ENCODE measurements at regions not wholly inside any gene's neighbourhood (a gene's known extent, or its start where the extent isn't known, plus 50 kb on each side); places are given as distances from the start of the nearest gene placed in this dataset.

GRCh38 chr6:81073318-81073717 is 679.2 kb downstream of the TENT5A start:
- TF ChIP-seq POLR2AphosphoS5 (IDR thresholded peaks at IDR 0.05; ENCODE audit: low read depth) (no peak), CTCF (IDR thresholded peaks at IDR 0.05; ENCODE audit: insufficient read depth, low read length) (no peak), SPI1 (IDR thresholded peaks at IDR 0.05; ENCODE audit: borderline replicate concordance, low read depth) (no peak)
- Histone ChIP-seq H3K27me3 (ENCODE audit: insufficient read depth, poor library complexity, severe bottlenecking) (no peaks in the 10 kb centered on the region), H3K4me3 (replicated peaks; ENCODE audit: insufficient read depth, low read length) (no peak overlapping the region), H3K27ac (replicated peaks) (no peak overlapping the region)
- DNase-seq (ENCODE audit: low read depth in 1 of 2, low spot score in 1 of 2), result no peak

- no peak for TF ChIP-seq GABPA (IDR thresholded peaks at IDR 0.05; ENCODE audit: low read depth)
- no peak for TF ChIP-seq SPI1 (IDR thresholded peaks at IDR 0.05; ENCODE audit: borderline replicate concordance, low read depth)
- no peak for TF ChIP-seq POLR2AphosphoS5 (IDR thresholded peaks at IDR 0.05; ENCODE audit: low read depth)
- TF ChIP-seq REST (IDR thresholded peaks at IDR 0.05; ENCODE audit: insufficient replicate concordance, low read depth), result no peak
- no peak for TF ChIP-seq CTCF (IDR thresholded peaks at IDR 0.05; ENCODE audit: insufficient read depth, low read length)
- Histone ChIP-seq H3K4me3 (replicated peaks; ENCODE audit: insufficient read depth, low read length) (no peak overlapping the region), H3K27ac (replicated peaks) (no peak overlapping the region), H3K27me3 (ENCODE audit: insufficient read depth, poor library complexity, severe bottlenecking) (no peaks in the 10 kb centered on the region)
- no peak for DNase-seq (ENCODE audit: low read depth in 1 of 2, low spot score in 1 of 2)
These were observed 681.4 kb downstream of the TENT5A start for GRCh38 chr6:81071121-81071520.

GRCh38 chr6:81067057-81067456 is 685.4 kb downstream of the TENT5A start:
- H3K27me3 ChIP-seq (ENCODE audit: insufficient read depth, poor library complexity, severe bottlenecking), result no peaks in the 10 kb centered on the region
- TF ChIP-seq SPI1 (IDR thresholded peaks at IDR 0.05; ENCODE audit: borderline replicate concordance, low read depth) (no peak), GABPA (IDR thresholded peaks at IDR 0.05; ENCODE audit: low read depth) (no peak), POLR2AphosphoS5 (IDR thresholded peaks at IDR 0.05; ENCODE audit: low read depth) (no peak), REST (IDR thresholded peaks at IDR 0.05; ENCODE audit: insufficient replicate concordance, low read depth) (no peak), CTCF (IDR thresholded peaks at IDR 0.05; ENCODE audit: insufficient read depth, low read length) (no peak)
- H3K4me3 ChIP-seq (replicated peaks; ENCODE audit: insufficient read depth, low read length), result no peak overlapping the region
- no peak overlapping the region for H3K27ac ChIP-seq (replicated peaks)
- no peak for DNase-seq (ENCODE audit: low read depth in 1 of 2, low spot score in 1 of 2)

GRCh38 chr6:81063891-81064290 is 688.6 kb downstream of the TENT5A start:
- no peak for DNase-seq (ENCODE audit: low read depth in 1 of 2, low spot score in 1 of 2)
- TF ChIP-seq SPI1 (IDR thresholded peaks at IDR 0.05; ENCODE audit: borderline replicate concordance, low read depth) (no peak), GABPA (IDR thresholded peaks at IDR 0.05; ENCODE audit: low read depth) (no peak), CTCF (IDR thresholded peaks at IDR 0.05; ENCODE audit: insufficient read depth, low read length) (no peak), POLR2AphosphoS5 (IDR thresholded peaks at IDR 0.05; ENCODE audit: low read depth) (no peak), REST (IDR thresholded peaks at IDR 0.05; ENCODE audit: insufficient replicate concordance, low read depth) (no peak)
- H3K27ac ChIP-seq (replicated peaks), result no peak overlapping the region
- no peaks in the 10 kb centered on the region for H3K27me3 ChIP-seq (ENCODE audit: insufficient read depth, poor library complexity, severe bottlenecking)
- no peak overlapping the region for H3K4me3 ChIP-seq (replicated peaks; ENCODE audit: insufficient read depth, low read length)

Data from HL-60 (cell line).